ENCODE measurements at regions not wholly inside any gene's neighbourhood (a gene's known extent, or its start where the extent isn't known, plus 50 kb on each side); places are given as distances from the start of the nearest gene placed in this dataset.

DNA sequence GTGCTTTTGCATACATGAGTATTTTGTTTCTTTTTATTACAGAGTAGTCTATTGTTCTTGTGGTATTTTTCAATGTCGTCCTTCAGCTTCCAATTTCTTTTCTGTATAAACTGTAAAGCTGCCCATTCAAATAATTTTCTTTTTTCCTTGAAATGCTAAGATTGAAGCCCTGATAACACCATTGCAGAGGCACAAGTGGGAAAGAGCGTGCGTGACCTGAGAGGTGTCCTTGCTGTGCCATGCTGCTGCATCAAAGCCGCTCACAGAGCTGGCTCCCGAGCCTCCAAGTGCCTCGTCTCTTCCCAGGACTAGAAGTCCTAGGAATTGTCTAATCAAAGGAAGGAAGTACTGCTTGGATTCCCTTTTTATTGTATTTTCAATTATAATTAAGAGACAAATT, 101.9 kb upstream of the PFN2 start:
- 80 to 100% (median 87%) methylated on average over 1 to 6 of the region's 6 CpGs; no CpG with 5 or more reads in 1 of the 10 experiments for WGBS, 10 experiments
- Histone ChIP-seq H3K4me1 (replicated peaks in 1 of 2) (peaks cover 13 to 14% of the 10 kb centered on the region in 2 donors), H3K4me3 (no peak overlapping the region), H3K27ac (no peak overlapping the region)
- in situ Hi-C loops (cut with MboI; ENCODE audit: low pct_unique_long_range_greater_than_20kb in 2 of 9, low sequenced_read_pairs in 9 of 9, unreplicated experiment in 9 of 9): no loop called here
- no peak for ATAC-seq (replicated peaks in 6 of 8)

DNA sequence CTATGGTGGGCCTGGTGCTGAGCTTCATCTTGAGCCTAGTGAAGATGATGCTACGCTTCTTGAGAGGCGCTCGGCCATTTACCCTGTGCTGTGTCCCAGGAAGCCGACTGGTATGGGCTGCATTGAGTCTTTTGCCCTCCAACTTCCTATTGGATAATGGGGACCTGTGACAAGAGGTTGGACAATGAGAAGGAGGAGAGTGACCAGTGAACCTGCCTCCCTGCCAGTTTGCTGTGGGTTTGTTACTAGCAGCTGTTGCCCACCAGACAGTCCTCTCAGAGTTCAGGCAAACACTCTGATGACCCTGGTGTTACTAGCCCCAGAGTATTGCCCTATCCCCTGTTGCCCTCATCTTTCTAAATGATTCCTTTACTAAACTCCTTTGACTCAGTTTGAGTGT, 99.6 kb upstream of the PFN2 start:
- H3K4me3 ChIP-seq: no peak overlapping the region
- peaks cover 13 to 14% of the 10 kb centered on the region in 2 donors for H3K4me1 ChIP-seq (replicated peaks in 1 of 2)
- 71 to 100% (median 100%) methylated on average over 1 to 4 of the region's 4 CpGs; no CpG with 5 or more reads in 7 of the 10 experiments for WGBS, 10 experiments
- H3K27ac ChIP-seq: no peak overlapping the region
- ATAC-seq (replicated peaks in 6 of 8): no peak
- in situ Hi-C loops (cut with MboI; ENCODE audit: low pct_unique_long_range_greater_than_20kb in 2 of 9, low sequenced_read_pairs in 9 of 9, unreplicated experiment in 9 of 9): no loop called here

DNA sequence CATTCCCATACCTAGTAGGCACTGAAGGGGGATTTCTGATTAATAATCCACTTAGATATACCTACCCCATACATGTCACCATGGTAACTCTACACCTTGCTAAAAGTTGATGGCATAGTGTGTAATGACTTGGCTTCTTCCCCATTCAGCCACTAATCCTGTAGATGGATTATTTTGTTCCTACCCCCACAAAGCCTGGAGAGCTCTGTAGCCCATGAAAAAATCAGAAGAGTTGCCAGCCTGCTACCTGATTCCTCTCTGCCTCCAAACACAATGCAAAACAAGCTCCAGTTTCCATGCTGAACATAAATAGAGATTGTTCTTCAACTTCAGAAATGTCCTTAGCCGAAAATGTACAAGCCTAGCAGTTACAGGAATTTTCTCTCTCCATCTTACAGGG, 98.9 kb upstream of the PFN2 start:
- peak in 1 of 8 experiments; percentile 6 for ATAC-seq (replicated peaks in 6 of 8)
- Histone ChIP-seq H3K4me1 (replicated peaks in 1 of 2) (peaks cover 10 to 13% of the 10 kb centered on the region in 2 donors), H3K27ac (no peak overlapping the region), H3K4me3 (no peak overlapping the region)
- WGBS, 10 experiments: 56 to 100% (median 100%) methylated on average over 1 of the region's 1 CpG; no CpG with 5 or more reads in 7 of the 10 experiments
- in situ Hi-C loops (cut with MboI; ENCODE audit: low pct_unique_long_range_greater_than_20kb in 2 of 9, low sequenced_read_pairs in 9 of 9, unreplicated experiment in 9 of 9): no loop called here

DNA sequence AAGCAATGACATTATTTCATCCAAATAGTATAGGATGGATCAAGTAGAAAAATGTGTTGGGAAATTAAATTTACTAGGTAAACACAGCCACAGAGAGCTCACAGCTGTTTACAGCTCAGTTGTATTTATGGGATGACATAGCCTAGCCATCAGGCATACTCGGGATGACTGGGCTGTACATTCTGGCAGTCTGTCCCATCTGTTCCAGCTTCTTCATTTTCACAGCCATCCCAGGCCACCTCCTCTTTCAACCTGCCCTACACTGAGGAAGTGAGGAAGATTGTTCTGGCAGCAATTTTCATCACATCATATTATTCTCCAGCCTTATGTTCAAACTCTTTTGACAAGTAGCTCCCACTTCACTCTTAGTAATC, 98.4 kb upstream of the PFN2 start:
- Histone ChIP-seq H3K27ac (no peak overlapping the region), H3K4me1 (replicated peaks in 1 of 2) (peaks cover 8 to 13% of the 10 kb centered on the region in 2 donors), H3K4me3 (no peak overlapping the region)
- ATAC-seq (replicated peaks in 6 of 8): peak in 6 of 8 experiments; percentile 40 to 78 (median 68)
- 0 to 90% (median 56%) methylated on average over 1 of the region's 1 CpG; no CpG with 5 or more reads in 2 of the 10 experiments for WGBS, 10 experiments
- in situ Hi-C loops (cut with MboI; ENCODE audit: low pct_unique_long_range_greater_than_20kb in 2 of 9, low sequenced_read_pairs in 9 of 9, unreplicated experiment in 9 of 9): no loop called here

DNA sequence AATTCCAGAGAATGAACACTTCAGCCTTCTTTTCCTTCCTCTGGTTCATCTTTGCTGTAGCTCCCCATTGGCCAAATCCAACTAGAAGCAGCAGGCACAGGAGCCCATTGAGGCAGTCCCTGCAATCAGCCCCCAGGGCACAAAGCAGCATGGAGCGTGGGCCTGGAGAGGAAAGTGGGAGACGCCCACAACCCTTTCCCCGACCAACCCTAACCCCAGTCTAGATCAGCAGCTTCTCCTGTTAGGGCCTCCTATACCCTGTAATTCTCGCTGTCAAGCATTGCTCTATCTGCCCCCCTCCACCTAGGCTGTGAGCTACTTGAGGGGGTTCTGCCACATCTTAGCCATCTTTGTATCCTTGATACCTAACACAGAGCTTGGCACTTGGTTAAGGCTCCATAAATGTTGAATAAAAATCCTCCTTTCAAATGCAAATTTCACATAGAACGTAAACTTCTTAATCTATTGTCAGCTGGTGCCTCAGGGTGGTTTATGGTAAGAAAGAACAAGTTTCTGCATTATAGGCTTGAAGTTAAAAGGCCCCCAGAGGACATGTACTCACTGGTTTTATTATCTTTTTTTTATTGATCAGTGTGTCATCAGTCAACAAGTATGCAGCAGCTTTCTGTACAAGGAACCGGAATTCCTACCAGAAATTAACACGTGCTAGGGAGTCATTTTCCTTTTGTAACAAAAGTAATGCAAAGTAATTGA, 97.9 kb upstream of the PFN2 start:
- in situ Hi-C loops (cut with MboI; ENCODE audit: low pct_unique_long_range_greater_than_20kb in 2 of 9, low sequenced_read_pairs in 9 of 9, unreplicated experiment in 9 of 9): no loop called here
- WGBS, 10 experiments: 35 to 80% (median 49%) methylated on average over 1 to 7 of the region's 7 CpGs
- Histone ChIP-seq H3K27ac (no peak overlapping the region), H3K4me3 (no peak overlapping the region), H3K4me1 (replicated peaks in 1 of 2) (peaks cover 5 to 13% of the 10 kb centered on the region in 2 donors)
- peak in 6 of 8 experiments; percentile 22 to 73 (median 50) for ATAC-seq (replicated peaks in 6 of 8)

DNA sequence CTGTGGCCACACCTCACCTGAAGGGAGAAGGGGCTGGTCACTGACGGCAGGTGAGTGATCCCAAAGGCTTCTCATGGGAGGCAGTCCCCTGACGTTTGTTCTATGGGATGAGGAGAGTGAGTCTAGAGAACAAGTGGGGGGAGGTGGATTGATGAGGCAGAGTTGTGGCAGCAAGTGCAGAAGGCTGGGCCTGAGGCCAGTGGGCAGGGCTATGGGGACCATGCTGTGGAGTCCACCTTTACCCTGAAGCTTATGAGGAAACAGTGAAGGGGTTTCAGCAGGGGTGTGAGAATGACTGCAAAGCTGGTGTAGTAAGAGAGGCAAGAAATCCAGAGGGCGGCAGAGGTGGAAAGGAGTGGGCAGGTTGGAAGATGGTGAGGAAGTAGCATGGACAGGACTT, 96.9 kb upstream of the PFN2 start:
- in situ Hi-C loops (cut with MboI; ENCODE audit: low pct_unique_long_range_greater_than_20kb in 2 of 9, low sequenced_read_pairs in 9 of 9, unreplicated experiment in 9 of 9): no loop called here
- Histone ChIP-seq H3K4me1 (replicated peaks in 1 of 2) (peaks cover 3 to 13% of the 10 kb centered on the region in 2 donors), H3K4me3 (no peak overlapping the region), H3K27ac (no peak overlapping the region)
- no peak for ATAC-seq (replicated peaks in 6 of 8)
- WGBS, 10 experiments: 60 to 100% (median 82%) methylated on average over 1 to 3 of the region's 3 CpGs; no CpG with 5 or more reads in 4 of the 10 experiments

DNA sequence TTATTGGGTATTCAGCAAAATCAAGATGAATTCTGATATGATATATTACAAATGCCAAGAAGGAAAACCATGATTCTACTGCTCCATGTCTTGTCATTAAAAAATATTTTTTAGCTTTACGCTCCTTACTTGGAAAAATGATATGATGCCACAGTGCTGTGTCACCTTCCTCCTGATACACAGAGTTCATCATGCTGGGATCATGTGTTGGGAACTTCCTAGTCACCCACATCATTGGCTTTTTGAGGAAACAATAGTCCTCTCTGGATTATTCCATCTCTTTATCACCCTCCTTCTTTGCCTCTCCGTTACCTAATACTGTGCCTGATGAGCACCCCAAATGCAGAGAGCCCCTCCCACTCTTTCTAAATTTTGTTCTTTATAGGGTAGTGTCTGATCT, 94.3 kb upstream of the PFN2 start:
- ATAC-seq (replicated peaks in 6 of 8): no peak
- no peak overlapping the region for H3K4me3 ChIP-seq
- WGBS, 10 experiments: 55 to 100% (median 100%) methylated on average over 1 to 2 of the region's 2 CpGs
- H3K27ac ChIP-seq: no peak overlapping the region
- in situ Hi-C loops (cut with MboI; ENCODE audit: low pct_unique_long_range_greater_than_20kb in 2 of 9, low sequenced_read_pairs in 9 of 9, unreplicated experiment in 9 of 9): no loop called here
- H3K4me1 ChIP-seq (replicated peaks in 1 of 2): peaks cover 3 to 13% of the 10 kb centered on the region in 2 donors

DNA sequence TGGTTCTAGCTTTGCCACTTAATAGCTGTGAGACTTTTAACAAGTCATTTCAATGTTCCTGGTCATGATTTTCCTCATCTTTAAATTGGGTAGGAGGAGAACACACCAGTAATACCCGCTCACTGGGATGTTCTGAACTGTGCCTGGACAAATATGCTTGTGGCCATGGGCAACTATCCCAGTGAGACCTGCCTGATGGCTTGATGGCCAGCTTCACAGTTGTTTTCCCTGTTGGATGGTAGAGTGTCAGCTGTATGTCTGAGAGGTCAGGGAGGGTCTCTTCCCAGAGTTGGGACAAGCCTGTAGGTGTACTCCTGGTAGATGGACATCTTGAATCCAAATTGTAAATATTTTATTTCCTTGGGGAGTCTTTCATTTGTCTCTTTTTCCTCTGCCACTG, 92.5 kb upstream of the PFN2 start:
- WGBS, 10 experiments: 86 to 100% (median 96%) methylated on average over 1 of the region's 1 CpG; no CpG with 5 or more reads in 6 of the 10 experiments
- no peak overlapping the region for H3K4me3 ChIP-seq
- H3K27ac ChIP-seq: no peak overlapping the region
- ATAC-seq (replicated peaks in 6 of 8): no peak
- H3K4me1 ChIP-seq (replicated peaks in 1 of 2): no peaks in the 10 kb centered on the region
- in situ Hi-C loops (cut with MboI; ENCODE audit: low pct_unique_long_range_greater_than_20kb in 2 of 9, low sequenced_read_pairs in 9 of 9, unreplicated experiment in 9 of 9): no loop called here

DNA sequence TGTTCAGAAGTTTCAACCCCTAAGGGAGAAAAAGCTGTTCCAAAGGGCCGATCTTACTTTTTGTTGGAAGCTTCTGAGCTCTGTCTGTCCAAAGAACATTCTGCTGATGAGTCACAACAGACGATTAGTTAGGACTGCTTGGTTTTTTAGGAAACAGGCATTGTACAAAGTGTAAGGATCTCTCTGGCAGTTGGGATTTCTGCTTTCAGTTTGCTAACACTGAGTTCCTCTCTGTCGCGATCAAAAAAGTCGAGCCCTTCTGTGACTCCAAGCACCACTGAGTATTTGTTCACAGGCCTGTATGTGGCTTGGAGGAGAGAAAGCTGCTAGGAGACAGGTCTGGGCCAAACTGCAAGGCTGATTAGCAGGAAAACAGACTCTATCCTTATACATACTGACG, 91.8 kb upstream of the PFN2 start:
- in situ Hi-C loops (cut with MboI; ENCODE audit: low pct_unique_long_range_greater_than_20kb in 2 of 9, low sequenced_read_pairs in 9 of 9, unreplicated experiment in 9 of 9): no loop called here
- Histone ChIP-seq H3K4me3 (no peak overlapping the region), H3K27ac (no peak overlapping the region), H3K4me1 (replicated peaks in 1 of 2) (peaks cover 3 to 4% of the 10 kb centered on the region in 2 donors)
- 0 to 89% (median 38%) methylated on average over 2 to 5 of the region's 6 CpGs; no CpG with 5 or more reads in 1 of the 10 experiments for WGBS, 10 experiments
- ATAC-seq (replicated peaks in 6 of 8): peak in 6 of 8 experiments; percentile 21 to 84 (median 40)

DNA sequence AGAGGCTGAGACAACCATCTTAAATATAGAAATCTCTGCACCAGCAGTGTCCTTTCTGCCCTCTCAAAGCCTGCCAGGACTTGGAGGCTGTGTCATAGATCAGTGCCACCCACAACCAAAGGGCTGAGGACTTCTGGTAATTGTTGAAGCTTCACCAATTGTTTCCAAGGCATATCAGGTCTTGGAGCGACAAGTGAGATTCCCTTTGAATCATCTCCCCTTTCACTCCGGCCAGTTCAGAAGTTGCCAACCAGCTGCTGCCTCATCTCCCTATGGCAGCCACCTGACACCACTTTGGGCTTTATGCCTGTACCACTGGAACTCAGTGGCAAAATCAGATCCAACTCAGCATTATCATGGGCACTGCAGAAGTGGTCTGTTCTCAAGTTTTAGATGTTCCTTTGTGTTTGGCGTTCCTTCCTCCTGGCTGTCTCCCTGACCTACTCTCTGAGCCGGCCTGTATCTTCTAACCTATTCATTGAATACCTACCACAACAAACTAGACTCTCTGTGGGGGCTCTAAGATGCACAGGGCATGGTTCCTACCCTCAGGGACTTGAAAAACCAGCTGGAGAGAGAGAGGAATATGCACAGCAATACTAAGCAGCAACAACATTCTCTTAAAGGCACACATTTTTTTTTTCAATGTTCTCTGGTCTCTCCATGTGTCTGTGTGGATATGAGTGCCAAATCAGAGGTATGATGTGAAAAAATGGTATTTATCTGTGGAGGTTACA, 90.8 kb upstream of the PFN2 start:
- peaks cover 4% of the 10 kb centered on the region in 2 donors for H3K4me1 ChIP-seq (replicated peaks in 1 of 2)
- 0 to 90% (median 76%) methylated on average over 1 to 4 of the region's 4 CpGs; no CpG with 5 or more reads in 3 of the 10 experiments for WGBS, 10 experiments
- ATAC-seq (replicated peaks in 6 of 8): peak in 3 of 8 experiments; percentile 41 to 88 (median 48)
- in situ Hi-C loops (cut with MboI; ENCODE audit: low pct_unique_long_range_greater_than_20kb in 2 of 9, low sequenced_read_pairs in 9 of 9, unreplicated experiment in 9 of 9): no loop called here
- no peak overlapping the region for H3K4me3 ChIP-seq
- H3K27ac ChIP-seq: no peak overlapping the region

DNA sequence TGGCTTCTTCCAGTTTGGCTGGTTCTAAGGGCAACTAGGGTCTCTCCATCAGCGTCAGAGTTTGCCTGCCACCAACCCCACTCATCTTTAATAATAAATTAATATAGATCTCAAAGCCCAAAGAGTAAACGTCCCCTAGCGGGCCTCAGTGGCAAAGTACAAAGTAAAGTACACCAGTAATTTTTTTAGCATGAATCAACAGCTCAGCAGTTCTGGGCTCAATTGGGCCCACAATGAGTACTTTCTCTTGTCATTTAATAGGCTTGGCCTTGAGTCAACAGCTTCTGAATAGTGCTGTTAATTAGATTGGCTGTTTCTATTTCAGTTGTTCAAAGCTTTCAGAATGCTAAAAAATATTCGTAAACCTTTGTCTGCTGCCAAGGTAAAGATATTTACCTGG, 89.0 kb upstream of the PFN2 start:
- in situ Hi-C loops (cut with MboI; ENCODE audit: low pct_unique_long_range_greater_than_20kb in 2 of 9, low sequenced_read_pairs in 9 of 9, unreplicated experiment in 9 of 9): no loop called here
- H3K27ac ChIP-seq: no peak overlapping the region
- H3K4me3 ChIP-seq: no peak overlapping the region
- ATAC-seq (replicated peaks in 6 of 8): no peak
- peaks cover 4% of the 10 kb centered on the region in 2 donors for H3K4me1 ChIP-seq (replicated peaks in 1 of 2)
- WGBS, 10 experiments: 63 to 100% (median 78%) methylated on average over 1 to 4 of the region's 4 CpGs; no CpG with 5 or more reads in 4 of the 10 experiments

DNA sequence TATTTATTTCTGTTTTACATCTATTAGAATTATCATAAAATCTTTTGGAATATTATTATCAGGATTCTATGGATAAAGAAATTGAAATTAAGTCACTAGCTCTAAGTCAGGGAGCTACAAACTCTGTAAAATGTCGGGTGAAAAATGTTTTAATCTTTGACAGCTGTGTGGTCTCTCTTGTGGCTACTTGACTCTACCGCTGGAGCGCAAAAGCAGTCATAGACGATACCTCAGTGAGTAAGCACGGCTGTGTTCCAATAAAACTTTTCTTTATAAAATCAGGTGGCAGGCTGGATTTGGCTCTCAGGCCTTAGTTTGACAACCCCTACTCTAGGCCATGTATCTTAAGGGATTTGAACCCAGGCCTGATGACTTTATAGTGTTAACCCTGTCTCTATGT, 88.5 kb upstream of the PFN2 start:
- in situ Hi-C loops (cut with MboI; ENCODE audit: low pct_unique_long_range_greater_than_20kb in 2 of 9, low sequenced_read_pairs in 9 of 9, unreplicated experiment in 9 of 9): no loop called here
- no peak for ATAC-seq (replicated peaks in 6 of 8)
- 53 to 100% (median 71%) methylated on average over 1 to 5 of the region's 5 CpGs; no CpG with 5 or more reads in 1 of the 10 experiments for WGBS, 10 experiments
- Histone ChIP-seq H3K27ac (no peak overlapping the region), H3K4me1 (replicated peaks in 1 of 2) (peaks cover 4% of the 10 kb centered on the region in 2 donors), H3K4me3 (no peak overlapping the region)

DNA sequence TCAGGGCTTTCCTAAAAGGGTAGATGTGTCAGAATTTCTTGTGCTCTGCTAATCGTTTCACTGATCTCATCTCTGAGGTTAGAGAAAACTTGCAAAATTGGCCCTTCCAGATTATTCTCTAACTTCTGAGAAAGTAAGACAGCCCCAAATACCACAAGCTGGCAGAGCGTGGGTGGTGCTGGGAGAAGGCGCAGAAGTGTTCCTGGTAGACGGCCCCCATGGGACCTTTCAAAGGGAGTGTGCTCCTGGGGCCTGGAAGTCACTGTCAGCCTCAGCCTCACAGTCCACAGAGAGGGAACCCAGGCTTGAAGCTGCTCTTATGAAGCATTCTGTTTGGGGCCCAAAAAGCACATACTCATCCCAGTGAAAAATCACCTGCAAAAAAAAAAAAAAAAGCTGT, 86.5 kb upstream of the PFN2 start:
- 70 to 100% (median 80%) methylated on average over 1 to 3 of the region's 4 CpGs; no CpG with 5 or more reads in 4 of the 10 experiments for WGBS, 10 experiments
- no peak for ATAC-seq (replicated peaks in 6 of 8)

More for the DNA sequence above, 86.5 kb upstream of the PFN2 start:
- H3K27ac ChIP-seq: no peak overlapping the region
- no peak overlapping the region for H3K4me3 ChIP-seq
- H3K4me1 ChIP-seq (replicated peaks in 1 of 2): peaks cover 4% of the 10 kb centered on the region in 2 donors
- in situ Hi-C loops (cut with MboI; ENCODE audit: low pct_unique_long_range_greater_than_20kb in 2 of 9, low sequenced_read_pairs in 9 of 9, unreplicated experiment in 9 of 9): no loop called here
